ENCODE measurements at regions not wholly inside any gene's neighbourhood (a gene's known extent, or its start where the extent isn't known, plus 50 kb on each side); places are given as distances from the start of the nearest gene placed in this dataset.
"Not testable (repeated sequence)": the region's sequence is repeated elsewhere in the genome, so short reads cannot be mapped to it uniquely, and the experiment has no call there.

DNA sequence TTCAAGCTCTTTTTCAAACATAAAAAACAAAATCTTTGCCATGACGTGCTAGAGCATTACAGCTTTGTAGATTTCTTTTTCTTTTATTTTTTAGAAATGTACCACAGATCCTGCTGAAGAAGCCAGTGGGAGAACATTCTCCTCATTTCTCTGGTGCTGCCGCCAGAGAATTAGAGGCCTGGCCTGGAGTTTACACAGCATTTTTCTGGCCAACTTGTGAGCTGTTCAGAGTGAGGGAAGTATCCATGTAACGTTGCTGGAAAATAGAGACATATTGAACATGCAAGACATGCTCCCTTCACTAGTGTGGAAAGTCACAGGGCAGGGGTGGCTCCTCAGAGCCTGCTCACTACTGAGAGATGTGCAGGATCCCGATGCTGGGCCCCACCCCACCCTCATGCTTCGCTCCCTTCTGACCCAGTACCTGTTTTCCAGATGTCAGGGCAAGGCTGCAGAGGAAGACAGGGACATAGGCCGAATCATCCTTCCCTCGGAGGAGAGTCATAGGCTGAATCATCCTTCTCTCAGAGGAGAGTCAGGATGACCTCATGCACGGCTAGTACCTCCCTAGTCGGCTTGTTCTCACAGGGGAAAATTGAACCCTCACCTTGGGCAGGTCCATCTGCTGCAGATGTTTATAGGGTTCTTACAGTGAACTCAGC, 298.5 kb downstream of the INSIG2 start:
- 79% methylated on average over 9 of the region's 9 CpGs for WGBS
- no peak overlapping the region for H3K27ac ChIP-seq (ENCODE audit: low read depth)
- no peak for DNase-seq (ENCODE audit: extremely low spot score)
- H3K4me3 ChIP-seq (ENCODE audit: low read depth, low read length): no peak overlapping the region
- no peaks in the 10 kb centered on the region for H3K4me1 ChIP-seq (ENCODE audit: insufficient read depth)
- no peaks in the 10 kb centered on the region for H3K36me3 ChIP-seq (ENCODE audit: insufficient read depth)

- DNase-seq (ENCODE audit: extremely low spot score): no peak
- H3K4me3 ChIP-seq (ENCODE audit: low read depth, low read length): no peak overlapping the region
- H3K27ac ChIP-seq (ENCODE audit: low read depth): no peak overlapping the region
- 47% methylated on average over 3 of the region's 3 CpGs for WGBS
- no peaks in the 10 kb centered on the region for H3K36me3 ChIP-seq (ENCODE audit: insufficient read depth)
- H3K4me1 ChIP-seq (ENCODE audit: insufficient read depth): no peaks in the 10 kb centered on the region
Observed at GRCh38 chr2:118380915-118381653, 292.8 kb downstream of the INSIG2 start.

GRCh38 chr2:118375907-118376485, 287.7 kb downstream of the INSIG2 start:
- WGBS: 82% methylated on average over 10 of the region's 10 CpGs
- Histone ChIP-seq H3K4me3 (ENCODE audit: low read depth, low read length) (no peak overlapping the region), H3K36me3 (ENCODE audit: insufficient read depth) (no peaks in the 10 kb centered on the region), H3K4me1 (ENCODE audit: insufficient read depth) (no peaks in the 10 kb centered on the region), H3K27ac (ENCODE audit: low read depth) (no peak overlapping the region)
- no peak for DNase-seq (ENCODE audit: extremely low spot score)

- WGBS: 61% methylated on average over 4 of the region's 4 CpGs
- DNase-seq (ENCODE audit: extremely low spot score): no peak
- Histone ChIP-seq H3K27ac (ENCODE audit: low read depth) (no peak overlapping the region), H3K4me3 (ENCODE audit: low read depth, low read length) (no peak overlapping the region), H3K4me1 (ENCODE audit: insufficient read depth) (no peaks in the 10 kb centered on the region), H3K36me3 (ENCODE audit: insufficient read depth) (no peaks in the 10 kb centered on the region)
Observed at GRCh38 chr2:118374974-118375755, 286.9 kb downstream of the INSIG2 start.

- Histone ChIP-seq H3K27ac (ENCODE audit: low read depth) (no peak overlapping the region), H3K36me3 (ENCODE audit: insufficient read depth) (no peaks in the 10 kb centered on the region), H3K4me1 (ENCODE audit: insufficient read depth) (no peaks in the 10 kb centered on the region), H3K4me3 (ENCODE audit: low read depth, low read length) (no peak overlapping the region)
- no peak for DNase-seq (ENCODE audit: extremely low spot score)
- 43% methylated on average over 6 of the region's 6 CpGs for WGBS
Observed at GRCh38 chr2:118372886-118373830, 284.9 kb downstream of the INSIG2 start.

DNA sequence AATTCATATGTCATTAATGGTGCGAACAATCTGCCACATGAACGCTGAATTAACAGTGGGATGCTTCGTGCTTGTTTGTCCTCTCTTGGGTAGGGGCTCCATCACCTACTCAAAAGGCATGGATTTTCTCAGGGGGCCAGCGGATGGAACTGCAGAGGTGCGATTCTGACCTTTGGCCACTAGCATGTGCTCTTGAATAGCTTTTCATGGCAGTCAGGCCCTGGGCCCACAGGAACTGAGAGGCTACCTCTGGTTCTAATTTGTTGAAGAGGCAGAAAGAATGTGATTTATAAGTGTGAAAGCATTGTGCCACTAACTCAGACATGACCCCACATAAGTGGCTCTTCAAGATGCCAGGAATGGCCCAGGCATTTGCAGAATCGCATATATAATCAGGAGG, 283.2 kb downstream of the INSIG2 start:
- WGBS: 12% methylated on average over 6 of the region's 6 CpGs

DNA sequence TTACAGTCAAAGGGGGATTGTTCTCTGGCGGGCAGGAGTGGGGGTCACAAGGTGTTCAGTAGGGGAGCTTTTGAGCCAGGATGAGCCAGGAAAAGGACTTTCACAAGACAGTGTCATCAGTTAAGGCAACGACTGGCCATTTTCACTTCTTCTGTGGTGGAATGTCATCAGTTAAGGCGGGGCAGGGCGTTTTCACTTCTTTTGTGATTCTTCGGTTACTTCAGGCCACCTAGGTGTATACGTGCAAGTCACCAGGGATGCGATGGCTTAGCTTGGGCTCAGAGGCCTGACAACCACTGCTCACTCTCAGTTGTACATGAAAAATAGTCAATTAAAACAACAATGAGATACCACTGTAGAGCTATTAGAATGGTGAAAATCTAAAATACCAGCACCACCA, 281.2 kb downstream of the INSIG2 start:
- not testable (repeated sequence) for H3K27ac ChIP-seq (ENCODE audit: low read depth); DNase-seq (ENCODE audit: extremely low spot score); H3K4me1 ChIP-seq (ENCODE audit: insufficient read depth); H3K4me3 ChIP-seq (ENCODE audit: low read depth, low read length); H3K36me3 ChIP-seq (ENCODE audit: insufficient read depth)
- WGBS: 51% methylated on average over 7 of the region's 7 CpGs

More for the DNA sequence above, 283.2 kb downstream of the INSIG2 start:
- no peak for DNase-seq (ENCODE audit: extremely low spot score)
- no peaks in the 10 kb centered on the region for H3K36me3 ChIP-seq (ENCODE audit: insufficient read depth)
- no peak overlapping the region for H3K27ac ChIP-seq (ENCODE audit: low read depth)
- no peaks in the 10 kb centered on the region for H3K4me1 ChIP-seq (ENCODE audit: insufficient read depth)
- no peak overlapping the region for H3K4me3 ChIP-seq (ENCODE audit: low read depth, low read length)

- Histone ChIP-seq H3K4me1 (ENCODE audit: insufficient read depth) (no peaks in the 10 kb centered on the region), H3K27ac (ENCODE audit: low read depth) (no peak overlapping the region), H3K36me3 (ENCODE audit: insufficient read depth) (no peaks in the 10 kb centered on the region), H3K4me3 (ENCODE audit: low read depth, low read length) (no peak overlapping the region)
- WGBS: 72% methylated on average over 2 of the region's 2 CpGs
- no peak for DNase-seq (ENCODE audit: extremely low spot score)
Observed at GRCh38 chr2:118363604-118364003, 275.3 kb downstream of the INSIG2 start.

DNA sequence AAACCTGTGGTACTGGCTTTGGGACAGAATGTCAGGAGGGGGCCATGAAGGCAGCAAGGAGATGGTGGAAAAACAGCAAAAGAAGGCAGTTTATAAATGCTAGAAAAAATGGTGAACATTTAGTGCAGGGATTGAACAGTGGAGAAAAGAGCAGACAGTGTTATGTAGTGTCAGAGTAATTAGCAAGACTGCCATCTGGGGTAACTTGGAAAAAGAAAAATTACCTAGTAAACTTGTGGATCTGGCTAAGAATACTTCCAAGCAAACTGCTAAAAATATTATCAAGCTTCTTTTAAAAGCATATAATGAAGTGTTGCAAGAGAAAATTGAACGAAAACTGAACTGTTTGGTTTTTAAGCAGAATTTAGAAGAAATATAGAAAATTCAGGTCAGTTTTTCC, 267.8 kb downstream of the INSIG2 start:
- Histone ChIP-seq H3K27ac (ENCODE audit: low read depth) (no peak overlapping the region), H3K4me1 (ENCODE audit: insufficient read depth) (no peaks in the 10 kb centered on the region), H3K36me3 (ENCODE audit: insufficient read depth) (no peaks in the 10 kb centered on the region), H3K4me3 (ENCODE audit: low read depth, low read length) (no peak overlapping the region)
- no peak for DNase-seq (ENCODE audit: extremely low spot score)
- 78% methylated on average over 1 of the region's 1 CpG for WGBS

GRCh38 chr2:118351796-118352195, 263.5 kb downstream of the INSIG2 start:
- H3K4me1 ChIP-seq (ENCODE audit: insufficient read depth): no peaks in the 10 kb centered on the region
- DNase-seq (ENCODE audit: extremely low spot score): no peak
- WGBS: 58% methylated on average over 2 of the region's 2 CpGs
- H3K4me3 ChIP-seq (ENCODE audit: low read depth, low read length): no peak overlapping the region
- no peak overlapping the region for H3K27ac ChIP-seq (ENCODE audit: low read depth)
- no peaks in the 10 kb centered on the region for H3K36me3 ChIP-seq (ENCODE audit: insufficient read depth)

- WGBS: 53% methylated on average over 1 of the region's 1 CpG
- Histone ChIP-seq H3K36me3 (ENCODE audit: insufficient read depth) (no peaks in the 10 kb centered on the region), H3K4me1 (ENCODE audit: insufficient read depth) (no peaks in the 10 kb centered on the region), H3K27ac (ENCODE audit: low read depth) (no peak overlapping the region), H3K4me3 (ENCODE audit: low read depth, low read length) (no peak overlapping the region)
- DNase-seq (ENCODE audit: extremely low spot score): no peak
Observed at GRCh38 chr2:118350621-118351020, 262.4 kb downstream of the INSIG2 start.

- no peak for DNase-seq (ENCODE audit: extremely low spot score)
- Histone ChIP-seq H3K27ac (ENCODE audit: low read depth) (no peak overlapping the region), H3K4me3 (ENCODE audit: low read depth, low read length) (no peak overlapping the region), H3K4me1 (ENCODE audit: insufficient read depth) (no peaks in the 10 kb centered on the region), H3K36me3 (ENCODE audit: insufficient read depth) (no peaks in the 10 kb centered on the region)
- 78% methylated on average over 2 of the region's 2 CpGs for WGBS
Observed at GRCh38 chr2:118349365-118349764, 261.1 kb downstream of the INSIG2 start.

Data from urinary bladder (tissue), 3 donors.